HepG2 (cell line): ENCODE measurements at regions not wholly inside any gene's neighbourhood (a gene's known extent, or its start where the extent isn't known, plus 50 kb on each side); places are given as distances from the start of the nearest gene placed in this dataset.

Experiments
- ARID5B ChIP-seq: IDR thresholded peaks from 2 replicates; pipeline ENCODE4 v1.4.0; 2020; ENCODE audit warnings: mild to moderate bottlenecking, missing genetic modification reagents
- ELF3 ChIP-seq: IDR thresholded peaks from 2 replicates; pipeline ENCODE4 v1.6.1; 2016; ENCODE audit warnings: missing genetic modification reagents, missing compliant biosample characterization
- ETV6 ChIP-seq: sonication (generic); formaldehyde crosslinking; conservative IDR thresholded peaks from 2 replicates; pipeline ENCODE4 v1.4.0; 2020; ENCODE audit warnings: missing genetic modification reagents
- FOXP4 ChIP-seq: sonication (generic); formaldehyde crosslinking; IDR thresholded peaks from 2 replicates; pipeline ENCODE4 v1.4.0; 2020; ENCODE audit warnings: missing genetic modification reagents
- GATA4 ChIP-seq: sonication (generic); IDR thresholded peaks from 2 replicates; pipeline ENCODE4 v1.6.1; 2016; ENCODE audit warnings: antibody characterized with exemption, low read depth, borderline replicate concordance
- HIVEP1 ChIP-seq: sonication (generic); formaldehyde crosslinking; IDR thresholded peaks from 2 replicates; pipeline ENCODE4 v1.4.0; 2020; ENCODE audit warnings: mild to moderate bottlenecking, missing genetic modification reagents
- KDM5B ChIP-seq: sonication (generic); formaldehyde crosslinking; IDR thresholded peaks from 2 replicates; pipeline ENCODE4 v1.4.0; 2020; ENCODE audit warnings: missing genetic modification reagents, mild to moderate bottlenecking, borderline replicate concordance
- MEIS1 ChIP-seq: sonication (generic); formaldehyde crosslinking; IDR thresholded peaks from 2 replicates; pipeline ENCODE4 v1.9.0; 2021; ENCODE audit warnings: mild to moderate bottlenecking, missing genetic modification reagents, moderate library complexity, borderline replicate concordance
- RFX3 ChIP-seq: IDR thresholded peaks from 2 replicates; pipeline ENCODE4 v1.6.1; 2016; ENCODE audit warnings: missing biosample characterization, missing genetic modification reagents
- TBX3 ChIP-seq: fragments of 450-650 bp; IDR thresholded peaks from 2 replicates; pipeline ENCODE4 v1.6.1; 2017; ENCODE audit warnings: antibody characterized with exemption, mild to moderate bottlenecking, inconsistent platforms, borderline replicate concordance
- ZFAT ChIP-seq: sonication (generic); formaldehyde crosslinking; conservative IDR thresholded peaks from 2 replicates; pipeline ENCODE4 v1.8.1; 2023; ENCODE audit warnings: missing genetic modification reagents, inconsistent platforms
- ZNF160 ChIP-seq: sonication (generic); formaldehyde crosslinking; IDR thresholded peaks from 2 replicates; pipeline ENCODE4 v1.8.0; 2022; ENCODE audit warnings: mild to moderate bottlenecking, inconsistent platforms, missing genetic modification reagents
- ZNF713 ChIP-seq: sonication (generic); formaldehyde crosslinking; IDR thresholded peaks from 2 replicates; pipeline ENCODE4 v1.4.0; 2020; ENCODE audit warnings: mild to moderate bottlenecking, missing genetic modification reagents
- ZUFSP ChIP-seq: sonication (generic); formaldehyde crosslinking; IDR thresholded peaks from 2 replicates; pipeline ENCODE4 v1.9.0; 2021; ENCODE audit warnings: missing genetic modification reagents, mild to moderate bottlenecking, borderline replicate concordance
- TF ChIP-seq, protein P1 (sequence below): sonication (generic); formaldehyde crosslinking; IDR thresholded peaks from 2 replicates; pipeline ENCODE4 v1.4.0; 2020; ENCODE audit warnings: missing genetic modification reagents, low read depth, mild to moderate bottlenecking, borderline replicate concordance
- TF ChIP-seq, protein P2 (sequence below): sonication (generic); formaldehyde crosslinking; IDR thresholded peaks from 2 replicates; pipeline ENCODE4 v1.4.0; 2020; ENCODE audit warnings: mild to moderate bottlenecking, missing genetic modification reagents
- TF ChIP-seq, protein P3 (sequence below): sonication (generic); formaldehyde crosslinking; IDR thresholded peaks from 2 replicates; pipeline ENCODE4 v1.5.0; 2020; ENCODE audit warnings: missing genetic modification reagents

GRCh38 chr17:72592242-72592966, 471.6 kb downstream of the SOX9 start (continued):
- TF ChIP-seq ARID5B (CRISPR knock-in tag) (peak; percentile 83), MEIS1 (CRISPR knock-in tag) (peak; percentile 56; the same call in 1 of the 2 replicates), GATA4 (peak; percentile 96), KDM5B (CRISPR knock-in tag) (peak; percentile 85; the same call in 1 of the 2 replicates), ZNF160 (CRISPR knock-in tag) (no peak), RFX3 (CRISPR knock-in tag) (no peak; the same call in 1 of the 2 replicates), ZFAT (CRISPR knock-in tag) (no peak), ZNF713 (CRISPR knock-in tag) (0 out of 2 replicates have a peak, but pooled peaks have one; percentile 83), ELF3 (CRISPR knock-in tag) (peak; percentile 88), ZUFSP (CRISPR knock-in tag) (no peak), FOXP4 (peak; percentile 64; the same call in 1 of the 2 replicates), TBX3 (no peak), ETV6 (CRISPR knock-in tag) (peak; percentile 96), HIVEP1 (peak; percentile 82; the same call in 1 of the 2 replicates)
- TF ChIP-seq, protein P1, sequence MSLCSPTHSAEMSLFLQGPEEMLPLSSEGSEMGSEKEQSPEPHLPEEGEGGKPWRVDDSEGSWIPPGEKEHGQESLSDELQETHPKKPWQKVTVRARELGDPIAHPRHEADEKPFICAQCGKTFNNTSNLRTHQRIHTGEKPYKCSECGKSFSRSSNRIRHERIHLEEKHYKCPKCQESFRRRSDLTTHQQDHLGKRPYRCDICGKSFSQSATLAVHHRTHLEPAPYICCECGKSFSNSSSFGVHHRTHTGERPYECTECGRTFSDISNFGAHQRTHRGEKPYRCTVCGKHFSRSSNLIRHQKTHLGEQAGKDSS (CRISPR knock-in tag), result peak; percentile 97
- TF ChIP-seq, protein P2, sequence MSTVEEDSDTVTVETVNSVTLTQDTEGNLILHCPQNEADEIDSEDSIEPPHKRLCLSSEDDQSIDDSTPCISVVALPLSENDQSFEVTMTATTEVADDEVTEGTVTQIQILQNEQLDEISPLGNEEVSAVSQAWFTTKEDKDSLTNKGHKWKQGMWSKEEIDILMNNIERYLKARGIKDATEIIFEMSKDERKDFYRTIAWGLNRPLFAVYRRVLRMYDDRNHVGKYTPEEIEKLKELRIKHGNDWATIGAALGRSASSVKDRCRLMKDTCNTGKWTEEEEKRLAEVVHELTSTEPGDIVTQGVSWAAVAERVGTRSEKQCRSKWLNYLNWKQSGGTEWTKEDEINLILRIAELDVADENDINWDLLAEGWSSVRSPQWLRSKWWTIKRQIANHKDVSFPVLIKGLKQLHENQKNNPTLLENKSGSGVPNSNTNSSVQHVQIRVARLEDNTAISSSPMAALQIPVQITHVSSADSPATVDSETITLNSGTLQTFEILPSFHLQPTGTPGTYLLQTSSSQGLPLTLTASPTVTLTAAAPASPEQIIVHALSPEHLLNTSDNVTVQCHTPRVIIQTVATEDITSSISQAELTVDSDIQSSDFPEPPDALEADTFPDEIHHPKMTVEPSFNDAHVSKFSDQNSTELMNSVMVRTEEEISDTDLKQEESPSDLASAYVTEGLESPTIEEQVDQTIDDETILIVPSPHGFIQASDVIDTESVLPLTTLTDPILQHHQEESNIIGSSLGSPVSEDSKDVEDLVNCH (CRISPR knock-in tag), result no peak
- TF ChIP-seq, protein P3, sequence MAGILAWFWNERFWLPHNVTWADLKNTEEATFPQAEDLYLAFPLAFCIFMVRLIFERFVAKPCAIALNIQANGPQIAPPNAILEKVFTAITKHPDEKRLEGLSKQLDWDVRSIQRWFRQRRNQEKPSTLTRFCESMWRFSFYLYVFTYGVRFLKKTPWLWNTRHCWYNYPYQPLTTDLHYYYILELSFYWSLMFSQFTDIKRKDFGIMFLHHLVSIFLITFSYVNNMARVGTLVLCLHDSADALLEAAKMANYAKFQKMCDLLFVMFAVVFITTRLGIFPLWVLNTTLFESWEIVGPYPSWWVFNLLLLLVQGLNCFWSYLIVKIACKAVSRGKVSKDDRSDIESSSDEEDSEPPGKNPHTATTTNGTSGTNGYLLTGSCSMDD (CRISPR knock-in tag), result no peak
